ENCODE measurements at regions not wholly inside any gene's neighbourhood (a gene's known extent, or its start where the extent isn't known, plus 50 kb on each side); places are given as distances from the start of the nearest gene placed in this dataset.
A peak's percentile ranks its signal among the peaks of the same experiment; 100 is the strongest.

DNA sequence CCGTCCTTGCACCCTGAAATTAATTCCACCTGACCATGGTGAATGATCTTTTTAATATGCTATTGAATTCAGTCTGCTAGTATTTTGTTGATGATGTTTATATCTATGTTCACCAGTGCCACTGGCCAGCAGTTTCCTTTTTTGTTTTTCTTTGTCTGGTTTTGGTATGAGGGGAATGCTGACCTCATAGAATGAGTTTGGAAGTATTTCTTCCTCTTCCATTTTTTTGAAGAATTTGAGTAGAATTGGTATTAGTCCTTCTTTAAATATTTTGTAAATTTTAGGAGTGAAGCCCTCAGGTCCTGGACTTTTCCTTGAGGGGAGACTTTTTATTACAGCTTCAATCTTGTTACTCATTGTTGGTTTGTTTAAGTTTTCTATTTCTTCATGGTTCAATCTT lies 231.6 kb downstream of the MRPL39 start:
- H3K36me3 ChIP-seq, result no peaks in the 10 kb centered on the region
- H3K9me3 ChIP-seq, result peaks cover 5% of the 10 kb centered on the region
- H3K27ac ChIP-seq, result no peak overlapping the region
- H3K4me1 ChIP-seq (ENCODE audit: control insufficient read depth in 1 of 2, low read depth in 2 of 2), result no peaks in the 10 kb centered on the region
- TF ChIP-seq, protein P1, sequence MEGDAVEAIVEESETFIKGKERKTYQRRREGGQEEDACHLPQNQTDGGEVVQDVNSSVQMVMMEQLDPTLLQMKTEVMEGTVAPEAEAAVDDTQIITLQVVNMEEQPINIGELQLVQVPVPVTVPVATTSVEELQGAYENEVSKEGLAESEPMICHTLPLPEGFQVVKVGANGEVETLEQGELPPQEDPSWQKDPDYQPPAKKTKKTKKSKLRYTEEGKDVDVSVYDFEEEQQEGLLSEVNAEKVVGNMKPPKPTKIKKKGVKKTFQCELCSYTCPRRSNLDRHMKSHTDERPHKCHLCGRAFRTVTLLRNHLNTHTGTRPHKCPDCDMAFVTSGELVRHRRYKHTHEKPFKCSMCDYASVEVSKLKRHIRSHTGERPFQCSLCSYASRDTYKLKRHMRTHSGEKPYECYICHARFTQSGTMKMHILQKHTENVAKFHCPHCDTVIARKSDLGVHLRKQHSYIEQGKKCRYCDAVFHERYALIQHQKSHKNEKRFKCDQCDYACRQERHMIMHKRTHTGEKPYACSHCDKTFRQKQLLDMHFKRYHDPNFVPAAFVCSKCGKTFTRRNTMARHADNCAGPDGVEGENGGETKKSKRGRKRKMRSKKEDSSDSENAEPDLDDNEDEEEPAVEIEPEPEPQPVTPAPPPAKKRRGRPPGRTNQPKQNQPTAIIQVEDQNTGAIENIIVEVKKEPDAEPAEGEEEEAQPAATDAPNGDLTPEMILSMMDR (IDR thresholded peaks at IDR 0.05), result no peak
- no peak for DNase-seq (ENCODE audit: low spot score)
- no peak for ATAC-seq (ENCODE audit: insufficient number of reproducible peaks, low FRiP score, low read depth)
- no peak overlapping the region for H3K4me3 ChIP-seq
- H3K27me3 ChIP-seq (replicated peaks; ENCODE audit: insufficient read depth), result no peaks in the 10 kb centered on the region

DNA sequence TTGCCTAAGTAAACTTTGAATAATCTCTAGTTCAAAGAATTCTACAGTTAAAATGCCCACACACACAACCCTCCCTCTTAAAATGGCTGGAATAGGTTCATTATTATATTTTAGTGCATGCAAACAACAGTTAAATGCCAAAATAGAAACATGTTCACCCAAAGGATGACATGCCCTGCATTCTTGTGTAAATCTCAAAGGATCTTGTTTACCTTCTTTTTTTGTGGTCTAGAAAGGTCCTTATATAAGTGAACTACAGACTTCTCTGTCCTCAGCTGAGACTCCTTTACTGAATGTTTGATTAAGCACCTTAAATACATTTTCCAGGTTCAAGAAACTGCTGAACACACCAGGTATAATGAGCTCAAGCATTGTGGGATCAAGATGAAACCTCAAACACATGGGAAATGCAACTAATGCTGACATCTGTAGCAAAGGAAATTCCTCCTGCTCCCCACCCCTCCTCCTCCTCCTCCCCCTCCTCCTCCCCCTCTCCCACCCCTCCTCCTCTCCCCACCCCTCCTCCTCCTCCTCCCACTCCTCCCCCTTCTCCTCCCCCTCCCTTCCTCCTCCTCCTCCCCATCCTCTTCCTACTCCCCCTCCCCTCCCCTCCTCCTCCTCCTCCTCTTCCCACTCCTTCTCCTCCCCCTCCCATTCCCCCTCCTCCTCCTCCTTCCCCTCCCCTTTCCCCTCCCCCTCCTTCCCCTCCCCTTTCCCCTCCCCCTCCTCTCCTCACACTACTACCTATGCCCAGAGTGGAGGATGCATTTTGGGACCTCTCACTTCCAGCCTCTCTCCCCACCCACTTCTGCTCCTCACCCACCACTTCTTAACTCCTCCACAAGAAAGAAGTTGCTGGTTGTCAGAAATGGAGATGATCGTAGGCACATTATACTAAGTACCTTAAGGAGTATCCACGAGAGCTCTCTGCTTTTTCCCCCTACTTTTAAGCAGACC lies 233.9 kb downstream of the MRPL39 start:
- H3K4me1 ChIP-seq (ENCODE audit: control insufficient read depth in 1 of 2, low read depth in 2 of 2), result no peaks in the 10 kb centered on the region
- DNase-seq (ENCODE audit: low spot score) (no peak), ATAC-seq (ENCODE audit: insufficient number of reproducible peaks, low FRiP score, low read depth) (no peak)
- H3K36me3 ChIP-seq, result no peaks in the 10 kb centered on the region
- TF ChIP-seq, protein P1 (IDR thresholded peaks at IDR 0.05), result no peak
- peaks cover 5% of the 10 kb centered on the region for H3K9me3 ChIP-seq
- H3K27ac ChIP-seq, result no peak overlapping the region
- no peak overlapping the region for H3K4me3 ChIP-seq
- no peaks in the 10 kb centered on the region for H3K27me3 ChIP-seq (replicated peaks; ENCODE audit: insufficient read depth)

DNA sequence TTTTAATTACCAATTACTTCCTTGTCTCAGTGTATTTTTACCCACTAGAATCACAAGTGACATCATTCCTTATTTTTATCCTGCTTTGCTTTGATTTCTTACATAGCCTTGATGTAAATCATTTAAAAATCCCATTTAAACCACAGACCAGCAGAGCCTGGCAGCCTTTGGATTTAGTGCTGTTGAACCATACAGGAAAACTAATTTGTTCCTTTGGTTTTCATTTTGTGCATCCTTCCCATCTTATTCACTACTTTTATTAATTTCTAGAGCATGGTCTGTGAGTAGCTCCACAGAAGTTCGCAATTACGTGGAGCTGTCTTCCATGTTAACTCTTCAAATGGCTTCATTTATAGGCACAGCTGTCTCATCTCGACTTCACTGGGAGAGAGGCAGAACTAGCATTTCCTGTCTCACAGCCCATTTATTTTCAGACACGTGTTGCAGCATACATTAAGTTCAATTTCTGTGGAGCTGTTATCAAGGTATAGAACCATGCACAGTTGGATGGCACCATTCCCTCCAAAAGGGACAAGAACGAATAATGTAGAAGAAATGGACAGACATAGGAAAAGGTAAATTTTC lies 235.3 kb downstream of the MRPL39 start:
- DNase-seq (ENCODE audit: low spot score), result no peak
- H3K9me3 ChIP-seq, result no peaks in the 10 kb centered on the region
- no peaks in the 10 kb centered on the region for H3K36me3 ChIP-seq
- H3K27ac ChIP-seq, result no peak overlapping the region
- ATAC-seq (ENCODE audit: insufficient number of reproducible peaks, low FRiP score, low read depth), result no peak
- TF ChIP-seq, protein P1 (IDR thresholded peaks at IDR 0.05), result no peak
- H3K4me3 ChIP-seq, result no peak overlapping the region
- no peaks in the 10 kb centered on the region for H3K27me3 ChIP-seq (replicated peaks; ENCODE audit: insufficient read depth)
- H3K4me1 ChIP-seq (ENCODE audit: control insufficient read depth in 1 of 2, low read depth in 2 of 2), result no peaks in the 10 kb centered on the region

DNA sequence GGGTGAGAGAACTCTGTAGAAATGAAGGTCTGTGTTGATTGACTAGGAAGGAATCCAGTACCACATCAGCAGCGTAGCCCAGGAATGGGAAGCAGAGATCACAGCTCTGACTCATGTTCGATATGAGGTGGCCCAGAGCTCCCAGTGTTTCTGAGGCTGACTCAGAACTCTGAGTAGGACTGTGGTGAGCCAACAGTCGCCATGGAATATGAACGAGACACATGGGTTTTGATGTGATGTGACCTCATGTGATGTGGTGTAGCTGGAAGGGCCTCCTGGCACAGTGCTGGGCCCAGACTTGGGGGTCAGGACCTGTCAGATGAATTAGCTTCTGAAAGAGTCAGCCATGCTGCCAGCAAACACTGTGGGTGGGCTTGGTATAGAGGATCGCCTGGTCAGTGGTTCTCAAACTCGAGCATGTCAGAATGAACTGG lies 237.0 kb downstream of the MRPL39 start:
- ATAC-seq (ENCODE audit: insufficient number of reproducible peaks, low FRiP score, low read depth), result peak; percentile 70

More for the DNA sequence above, 237.0 kb downstream of the MRPL39 start:
- DNase-seq (ENCODE audit: low spot score), result no peak
- Histone ChIP-seq H3K36me3 (no peaks in the 10 kb centered on the region), H3K9me3 (no peaks in the 10 kb centered on the region), H3K27ac (no peak overlapping the region), H3K4me1 (ENCODE audit: control insufficient read depth in 1 of 2, low read depth in 2 of 2) (no peaks in the 10 kb centered on the region), H3K4me3 (no peak overlapping the region), H3K27me3 (replicated peaks; ENCODE audit: insufficient read depth) (no peaks in the 10 kb centered on the region)
- TF ChIP-seq, protein P1 (IDR thresholded peaks at IDR 0.05), result no peak
